ENCODE measurements at regions not wholly inside any gene's neighbourhood (a gene's known extent, or its start where the extent isn't known, plus 50 kb on each side); places are given as distances from the start of the nearest gene placed in this dataset.

- TF ChIP-seq, protein P1, sequence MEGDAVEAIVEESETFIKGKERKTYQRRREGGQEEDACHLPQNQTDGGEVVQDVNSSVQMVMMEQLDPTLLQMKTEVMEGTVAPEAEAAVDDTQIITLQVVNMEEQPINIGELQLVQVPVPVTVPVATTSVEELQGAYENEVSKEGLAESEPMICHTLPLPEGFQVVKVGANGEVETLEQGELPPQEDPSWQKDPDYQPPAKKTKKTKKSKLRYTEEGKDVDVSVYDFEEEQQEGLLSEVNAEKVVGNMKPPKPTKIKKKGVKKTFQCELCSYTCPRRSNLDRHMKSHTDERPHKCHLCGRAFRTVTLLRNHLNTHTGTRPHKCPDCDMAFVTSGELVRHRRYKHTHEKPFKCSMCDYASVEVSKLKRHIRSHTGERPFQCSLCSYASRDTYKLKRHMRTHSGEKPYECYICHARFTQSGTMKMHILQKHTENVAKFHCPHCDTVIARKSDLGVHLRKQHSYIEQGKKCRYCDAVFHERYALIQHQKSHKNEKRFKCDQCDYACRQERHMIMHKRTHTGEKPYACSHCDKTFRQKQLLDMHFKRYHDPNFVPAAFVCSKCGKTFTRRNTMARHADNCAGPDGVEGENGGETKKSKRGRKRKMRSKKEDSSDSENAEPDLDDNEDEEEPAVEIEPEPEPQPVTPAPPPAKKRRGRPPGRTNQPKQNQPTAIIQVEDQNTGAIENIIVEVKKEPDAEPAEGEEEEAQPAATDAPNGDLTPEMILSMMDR (IDR thresholded peaks at IDR 0.05) = no peak
- no peak for TF ChIP-seq POLR2A (IDR thresholded peaks at IDR 0.05)
- no peak for TF ChIP-seq POLR2AphosphoS5 (IDR thresholded peaks at IDR 0.05)
Measured at GRCh38 chr15:31173790-31174450, 72.4 kb upstream of the TRPM1 start.
